HS-27A (cell line): ENCODE measurements at regions not wholly inside any gene's neighbourhood (a gene's known extent, or its start where the extent isn't known, plus 50 kb on each side); places are given as distances from the start of the nearest gene placed in this dataset.

Experiments
- DNase-seq: peaks from one replicate; pipeline ENCODE4 v3.0.0-alpha.2; 2012; ENCODE audit warnings: low read depth, missing footprints

DNA sequence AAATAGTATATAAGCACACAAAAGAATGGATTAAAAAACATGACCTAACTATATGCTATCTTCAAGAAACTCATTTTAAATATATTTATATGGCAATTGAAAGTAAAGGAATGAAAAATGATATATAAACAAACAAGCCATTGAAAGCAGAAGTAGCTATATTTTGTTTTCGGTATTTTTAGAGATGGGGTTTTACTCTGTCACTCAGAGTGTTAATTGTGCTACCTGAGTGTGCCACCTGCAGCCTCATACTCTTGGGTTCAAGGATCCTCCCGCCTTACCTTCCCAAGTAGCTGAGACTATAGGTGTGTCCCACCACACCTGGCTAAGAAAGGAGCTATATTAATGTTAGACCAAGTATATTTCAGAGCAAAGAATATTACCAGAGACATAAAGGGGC is 624.1 kb downstream of the BUD13 start:
- no peak for DNase-seq

DNA sequence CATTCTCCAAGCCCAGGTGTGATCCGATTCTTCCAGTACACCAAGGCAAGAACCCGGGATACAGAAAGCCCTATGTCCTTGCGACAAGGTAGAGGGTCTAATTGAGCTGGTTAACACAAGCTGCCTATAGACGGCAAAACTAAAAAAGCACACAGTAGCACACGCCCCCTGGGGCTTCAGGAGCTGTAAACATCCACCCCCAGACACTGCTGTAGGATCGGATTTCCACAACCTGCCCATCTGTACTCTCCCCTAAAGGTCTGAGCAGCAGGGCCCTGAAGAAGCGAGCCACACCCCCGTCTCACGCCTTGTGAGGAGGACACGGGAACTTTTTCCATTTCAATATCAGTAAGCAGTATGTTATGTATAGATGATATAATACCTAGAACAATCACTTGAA is 624.7 kb downstream of the BUD13 start:
- DNase-seq: no peak

DNA sequence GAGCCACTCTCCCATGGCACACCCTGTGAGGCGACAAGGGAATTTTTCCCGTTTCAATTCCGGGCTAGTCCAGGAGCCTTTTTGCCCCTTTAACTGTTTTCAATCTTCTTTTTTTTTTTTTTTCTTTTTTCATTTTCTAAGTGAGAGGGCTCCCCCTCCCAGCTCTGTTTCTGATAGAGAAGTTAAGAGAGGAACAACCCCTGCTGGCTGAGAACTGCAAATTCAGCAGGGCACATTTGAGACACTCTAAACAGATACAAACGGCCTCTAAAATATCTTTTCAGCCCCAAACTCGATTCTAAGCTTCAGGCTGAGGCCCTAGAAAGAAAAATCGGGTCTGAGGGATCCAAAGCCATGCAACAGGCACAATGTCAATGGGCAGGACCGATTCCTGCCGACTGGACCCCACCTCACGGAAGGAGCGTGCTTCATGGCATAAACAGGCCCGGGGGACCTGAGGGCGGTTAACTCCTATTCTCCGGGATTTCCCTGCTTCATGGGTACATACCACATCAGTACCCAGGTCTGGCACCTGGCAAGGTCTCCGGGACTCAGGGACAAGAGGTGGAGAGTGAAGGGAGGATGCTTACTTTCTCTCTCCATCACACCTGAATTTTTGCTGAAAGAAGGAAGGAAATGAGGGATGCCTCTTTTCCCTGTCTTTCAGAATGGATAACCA is 627.5 kb downstream of the BUD13 start:
- no peak for DNase-seq

DNA sequence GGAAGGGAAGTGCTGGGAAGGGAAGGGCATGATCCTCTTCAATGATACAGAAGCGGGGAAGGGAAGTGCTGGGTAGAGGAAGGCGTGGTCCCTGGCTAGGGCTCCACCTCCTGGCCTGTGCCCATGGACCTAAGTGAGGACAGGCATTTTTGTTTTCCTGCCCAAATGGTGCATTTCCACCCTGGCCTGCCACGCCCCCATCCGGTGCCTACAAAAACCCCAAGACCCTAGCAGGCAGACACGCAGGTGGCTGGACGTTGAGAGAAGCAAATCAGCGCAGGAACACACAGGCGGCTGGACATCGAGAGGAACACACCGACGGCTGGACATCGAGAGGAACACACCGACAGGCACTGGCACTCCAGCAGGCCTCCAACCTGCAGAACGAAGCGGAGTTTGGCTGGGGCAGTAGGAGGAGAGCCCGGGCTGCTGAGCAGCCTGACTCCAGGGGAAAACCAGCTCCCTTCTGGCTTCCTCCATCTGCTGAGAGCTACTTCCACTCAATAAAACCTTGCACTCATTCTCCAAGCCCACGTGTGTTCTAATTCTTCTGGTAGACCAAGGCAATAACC is 628.3 kb downstream of the BUD13 start:
- DNase-seq: no peak

DNA sequence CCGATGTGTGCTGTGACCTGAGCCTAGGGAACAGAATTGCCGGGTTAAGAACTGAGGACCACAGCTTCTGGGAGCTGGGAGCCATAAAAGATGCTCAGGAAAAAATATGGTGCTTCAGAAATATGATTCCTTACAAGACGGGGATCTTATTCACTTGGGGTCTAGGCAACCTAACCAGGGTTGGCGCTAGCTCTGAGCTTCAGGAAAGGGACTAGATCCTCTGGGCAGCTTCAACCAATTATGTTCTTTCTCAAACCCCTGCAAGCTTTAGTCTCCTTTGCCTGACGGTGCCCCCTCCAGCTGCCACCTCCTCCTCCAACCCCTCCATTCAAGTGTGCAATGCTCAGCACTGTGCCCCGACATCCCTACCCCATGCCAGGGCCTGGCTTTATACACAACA is 634.1 kb upstream of the CADM1 start:
- DNase-seq: no peak

DNA sequence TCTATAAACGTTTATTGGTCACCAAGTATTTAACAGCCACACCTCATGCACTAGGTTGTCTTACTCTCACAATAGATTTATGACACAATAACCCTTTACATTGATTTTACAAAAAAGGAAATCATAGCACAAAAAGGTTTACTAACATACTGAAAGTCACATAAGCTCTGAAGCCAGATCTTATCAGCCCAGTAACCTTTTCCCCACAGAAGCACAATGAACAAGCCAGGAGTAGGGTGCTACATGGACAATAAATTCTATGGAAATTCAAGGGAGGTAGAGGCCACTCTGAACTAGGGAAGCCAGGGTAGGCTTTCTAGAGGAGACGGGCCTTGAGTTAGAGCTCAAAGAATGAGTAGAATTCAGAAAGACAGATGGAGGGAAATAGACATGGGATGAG is 633.5 kb upstream of the CADM1 start:
- no peak for DNase-seq

DNA sequence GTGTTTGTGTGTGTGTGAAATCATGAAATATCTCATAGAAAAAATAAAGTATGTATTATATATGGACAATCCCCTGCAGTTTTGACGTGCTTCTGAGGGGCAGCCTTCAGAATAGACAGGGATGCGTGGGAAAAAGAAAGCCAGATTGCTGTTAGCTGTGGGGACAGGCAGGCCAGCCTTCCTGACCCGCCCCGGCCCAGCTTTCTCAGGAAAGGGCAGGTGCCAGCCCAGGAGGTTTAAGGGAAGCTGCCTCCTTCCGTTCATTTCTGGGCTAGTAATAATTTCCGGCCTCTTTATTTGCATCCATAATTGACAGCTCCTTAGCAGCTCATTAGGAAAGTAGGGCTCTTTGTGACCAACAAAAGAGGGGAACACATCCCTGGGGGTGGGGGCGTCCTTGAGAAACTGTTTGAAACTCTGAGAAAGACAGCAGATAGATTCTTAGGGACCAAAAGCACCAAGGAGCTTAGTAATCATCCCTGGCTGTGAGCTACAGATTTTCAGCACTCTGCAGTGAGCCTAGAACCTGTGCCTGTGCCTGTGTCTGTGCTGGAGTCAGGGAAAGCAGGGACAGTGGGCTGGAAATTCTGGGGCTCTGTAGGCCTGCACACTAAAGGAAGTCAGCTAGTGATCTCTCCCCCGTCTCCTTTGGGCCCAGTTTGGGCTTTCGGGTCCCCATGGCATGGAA is 632.9 kb upstream of the CADM1 start:
- DNase-seq: no peak

DNA sequence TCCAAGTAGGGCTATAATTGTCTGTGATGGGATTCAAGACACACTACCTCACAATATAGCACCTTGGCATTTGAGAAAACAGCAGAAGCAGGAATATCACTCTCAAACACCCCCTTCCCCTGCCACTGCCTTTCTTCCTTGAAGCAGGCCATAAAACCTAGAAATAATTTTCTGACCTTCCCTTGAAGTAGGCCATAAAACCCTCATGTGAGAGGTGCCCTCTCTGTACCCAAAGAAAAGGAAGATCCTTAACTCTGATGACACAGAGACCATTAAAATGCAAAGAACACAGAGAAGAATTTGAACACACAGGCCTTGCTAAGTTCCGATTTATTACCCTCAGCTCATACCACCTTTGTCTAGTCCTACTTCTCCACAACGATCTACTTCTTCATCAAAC is 631.7 kb upstream of the CADM1 start:
- DNase-seq: no peak

DNA sequence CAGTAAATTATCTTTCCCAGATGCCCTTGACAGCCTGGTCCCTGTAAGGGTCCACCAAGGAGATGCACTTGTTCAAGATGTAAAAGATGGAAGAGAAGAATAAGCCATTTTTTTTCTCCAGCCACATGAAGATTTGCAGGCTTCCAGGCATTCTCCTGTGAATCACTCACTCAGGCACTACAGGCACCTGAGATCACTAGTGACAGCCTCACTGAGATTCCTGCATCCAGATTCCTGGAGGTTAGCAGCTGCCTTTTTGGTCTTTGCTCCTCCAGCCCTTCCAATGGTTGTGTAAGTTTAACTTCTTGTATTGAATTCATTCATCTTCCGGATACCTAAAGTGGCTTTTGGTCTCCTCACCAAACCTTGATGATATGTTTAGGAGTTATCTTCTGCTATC is 630.2 kb upstream of the CADM1 start:
- DNase-seq: no peak

DNA sequence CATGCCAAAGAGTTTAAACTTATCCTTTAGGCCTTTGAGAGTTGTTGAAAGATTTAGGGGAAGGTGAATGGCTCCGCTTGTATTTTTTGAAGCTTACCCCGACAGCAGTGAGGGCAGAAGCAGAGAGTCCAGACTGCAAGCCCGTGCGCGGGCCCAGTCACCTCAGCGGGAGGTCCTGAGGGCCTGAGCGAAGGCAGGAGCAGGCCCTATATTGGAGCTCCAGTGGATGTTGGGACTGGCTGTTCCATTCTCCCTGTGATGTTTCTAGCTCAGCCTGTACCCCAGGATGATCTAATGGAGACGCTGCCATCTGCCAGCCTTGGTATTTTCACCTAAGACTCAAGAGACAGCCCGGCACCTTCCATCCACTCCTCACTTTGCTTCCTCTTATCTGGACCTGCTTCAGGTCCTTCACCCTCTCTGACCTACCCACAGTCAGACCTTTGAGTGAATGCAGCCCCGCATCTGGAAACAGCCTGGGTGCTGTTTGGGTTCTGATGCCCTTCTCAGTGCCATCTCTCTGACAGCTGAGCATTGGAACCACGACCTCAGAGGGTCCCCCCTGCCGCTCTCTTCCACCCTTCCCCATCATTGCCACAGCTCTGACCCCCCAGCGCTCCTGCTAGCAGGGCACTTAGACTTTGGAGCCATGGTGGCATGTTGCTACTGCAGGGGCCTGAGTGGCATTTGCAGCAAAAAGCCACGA is 628.2 kb upstream of the CADM1 start:
- no peak for DNase-seq

DNA sequence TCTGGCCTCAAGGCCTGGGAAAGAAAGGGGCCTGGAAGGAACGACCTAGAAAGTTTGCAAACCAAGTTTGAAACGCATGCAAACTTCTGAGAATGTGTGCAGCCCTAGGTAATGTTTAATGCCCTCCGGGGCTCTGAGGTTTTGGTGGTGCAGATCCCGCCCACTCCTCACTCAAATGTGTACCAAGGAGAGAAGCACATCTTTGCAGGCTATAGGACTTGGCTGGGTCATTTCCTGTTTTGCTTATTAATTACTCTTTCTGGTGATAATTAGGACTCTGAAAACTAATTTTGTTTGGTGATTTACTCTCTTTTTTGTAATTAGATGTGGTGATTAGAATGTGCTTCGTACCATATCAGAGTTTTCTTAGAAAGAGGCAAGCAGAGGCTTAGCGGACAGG is 625.9 kb upstream of the CADM1 start:
- no peak for DNase-seq

DNA sequence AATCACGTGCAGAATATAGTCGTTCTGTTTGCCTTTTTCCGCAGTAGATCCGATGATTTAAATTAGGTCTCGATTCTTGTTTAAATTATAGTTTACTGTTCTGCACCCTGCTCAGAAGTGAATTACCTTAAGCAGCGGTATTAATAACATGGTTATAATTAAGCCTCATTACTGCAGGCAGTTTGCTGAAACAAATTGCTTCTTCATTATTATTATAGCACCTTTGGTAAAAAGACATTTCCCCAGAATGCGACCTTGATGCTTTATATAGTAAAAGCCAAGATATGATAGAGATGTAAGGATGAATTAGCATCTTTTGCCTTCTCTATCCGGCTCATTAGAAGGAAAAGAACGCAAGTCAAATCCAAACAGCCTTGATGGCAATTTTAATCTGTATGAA is 625.2 kb upstream of the CADM1 start:
- no peak for DNase-seq

DNA sequence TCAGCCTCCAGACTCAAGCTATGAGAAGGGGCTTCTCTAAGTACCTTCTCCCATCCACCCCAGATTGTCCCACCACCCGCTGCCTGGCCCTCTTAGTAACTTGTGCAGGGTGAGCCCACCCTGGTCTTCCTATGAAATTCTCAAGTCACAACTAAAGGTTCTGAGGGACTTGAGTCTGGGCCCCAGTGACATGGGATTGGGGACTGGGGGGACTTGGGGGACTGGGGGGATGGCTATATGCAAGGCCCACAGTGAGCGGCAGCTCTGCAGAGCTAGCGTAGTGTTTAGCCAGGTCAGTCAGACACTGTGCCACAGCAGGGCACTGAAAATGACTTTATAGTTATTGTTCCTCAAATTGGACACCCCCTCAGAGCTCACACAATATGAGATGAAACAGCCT is 622.3 kb upstream of the CADM1 start:
- DNase-seq: no peak

DNA sequence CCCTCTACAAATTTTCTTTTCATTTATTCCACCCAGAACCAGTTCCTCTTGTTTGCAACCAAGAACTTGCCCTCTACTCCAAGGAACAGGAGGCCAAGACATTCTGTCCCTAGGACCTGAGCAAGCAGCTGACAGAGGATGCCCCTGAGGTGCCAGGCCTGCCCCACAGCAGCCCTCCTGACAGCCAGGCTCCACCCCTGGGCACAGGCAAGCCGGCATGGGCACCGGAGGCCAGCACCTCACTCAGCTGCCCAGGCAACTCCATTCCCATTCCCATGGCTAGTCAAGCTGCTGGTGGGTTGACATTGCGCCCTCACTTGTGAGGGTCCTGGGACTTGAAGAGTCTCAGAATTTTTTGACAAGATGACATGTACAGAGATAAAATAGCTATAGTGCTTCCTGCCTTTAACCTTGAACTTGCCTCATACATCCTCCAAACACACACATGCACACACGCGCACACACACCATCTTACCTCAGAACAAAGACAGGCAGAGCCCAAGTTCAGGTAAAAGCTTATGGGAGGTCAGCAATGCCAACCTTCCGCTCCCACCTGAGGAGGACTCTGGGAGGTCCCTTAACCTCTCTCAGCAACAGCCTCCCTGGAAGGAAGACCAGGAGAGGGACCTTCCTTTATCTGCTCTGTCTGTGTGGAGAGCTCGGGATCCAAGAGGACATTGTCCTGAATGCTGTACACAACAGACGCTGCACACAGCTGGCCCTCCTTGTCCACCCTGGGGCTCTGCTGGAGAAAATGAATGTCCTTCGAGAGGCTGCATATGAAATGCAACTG is 620.9 kb upstream of the CADM1 start:
- DNase-seq: no peak

DNA sequence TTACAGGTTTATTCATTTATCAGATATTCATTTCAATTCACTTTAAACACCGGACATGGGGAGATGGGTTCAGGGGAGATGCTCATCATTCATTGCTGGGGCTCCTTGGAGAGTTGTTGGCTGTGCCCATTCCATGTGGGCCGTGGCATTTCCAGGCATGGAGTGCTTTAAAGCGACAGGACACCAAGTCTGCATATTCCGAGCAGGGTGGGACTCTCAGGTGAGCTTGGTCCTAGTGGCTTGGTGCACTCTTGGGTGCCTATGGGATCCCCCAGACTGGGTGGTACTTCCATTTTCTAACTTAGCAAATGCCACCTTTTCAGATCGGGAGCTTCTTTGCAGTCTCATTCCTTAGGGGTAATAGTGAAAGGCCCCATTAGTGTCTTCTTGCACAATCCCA is 619.5 kb upstream of the CADM1 start:
- DNase-seq: no peak

DNA sequence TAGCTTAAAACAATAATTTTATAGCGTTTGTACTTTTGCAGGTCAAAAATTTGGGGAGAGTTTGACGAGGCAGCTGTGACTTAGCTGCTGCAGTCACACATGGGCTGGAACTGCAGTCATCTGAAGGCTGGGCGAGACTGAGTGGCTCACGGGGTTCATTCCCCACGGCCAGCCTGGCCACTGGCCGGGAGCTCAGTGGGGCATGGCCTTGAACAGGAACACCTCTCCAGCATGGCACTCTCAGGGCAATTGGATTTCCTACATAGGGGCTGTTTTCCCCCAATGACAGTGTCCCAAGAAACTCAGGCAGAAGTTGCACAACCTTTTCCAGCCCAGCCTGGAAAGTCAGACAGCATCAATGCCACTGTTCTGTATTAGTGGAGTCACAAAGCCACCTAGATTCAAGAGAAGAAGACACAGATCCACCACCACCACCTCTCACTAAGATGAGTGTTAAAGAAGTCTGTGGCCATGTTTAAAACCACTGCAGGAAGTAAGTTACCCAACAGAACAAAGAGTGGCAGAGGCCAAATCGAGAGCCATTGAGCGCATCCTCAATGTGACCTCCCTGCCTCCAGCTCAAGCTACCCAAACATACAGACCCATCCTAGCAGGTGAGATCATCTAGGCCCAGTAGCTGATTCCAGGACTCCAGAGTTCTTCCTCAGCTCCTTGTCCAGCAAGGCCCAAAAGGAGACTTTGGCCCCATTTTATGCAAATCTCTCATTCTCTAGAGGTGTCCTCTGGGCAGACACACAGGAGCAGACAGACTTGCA is 618.7 kb upstream of the CADM1 start:
- no peak for DNase-seq

DNA sequence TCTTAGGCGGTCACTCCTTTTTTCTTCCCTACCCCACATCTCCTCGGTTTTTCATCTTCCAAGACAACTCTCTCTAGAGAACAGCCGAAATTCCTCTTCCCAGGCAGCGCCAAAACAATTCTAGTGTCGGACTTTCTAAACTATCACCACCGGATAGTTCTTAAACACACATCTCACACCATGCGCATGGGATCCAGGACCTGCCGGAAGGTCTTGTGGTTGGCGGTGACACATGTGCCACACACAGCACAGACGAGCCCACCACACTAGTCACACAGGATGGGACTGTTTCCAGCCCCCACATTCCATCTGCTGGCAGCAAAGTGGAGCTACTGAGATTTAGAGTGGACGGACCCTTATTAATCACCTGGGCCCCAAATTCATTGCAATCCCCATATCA is 614.9 kb upstream of the CADM1 start:
- DNase-seq: no peak

DNA sequence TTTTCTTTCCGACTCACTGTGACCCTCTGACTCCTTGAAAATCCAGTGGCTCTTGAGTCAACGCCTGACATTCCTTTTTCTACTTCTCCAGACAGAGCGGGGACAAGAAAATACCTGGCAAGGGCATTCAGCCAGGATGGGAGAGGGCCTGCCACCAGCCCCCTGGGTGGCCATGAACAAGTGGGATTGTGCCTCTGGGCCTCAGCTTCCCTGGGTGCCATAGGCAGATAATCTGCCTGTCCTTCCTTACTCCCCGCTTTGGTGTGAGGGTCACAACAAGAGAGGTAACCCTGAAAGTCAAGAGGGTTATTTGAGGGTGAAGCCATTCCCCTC is 613.9 kb upstream of the CADM1 start:
- DNase-seq: no peak

DNA sequence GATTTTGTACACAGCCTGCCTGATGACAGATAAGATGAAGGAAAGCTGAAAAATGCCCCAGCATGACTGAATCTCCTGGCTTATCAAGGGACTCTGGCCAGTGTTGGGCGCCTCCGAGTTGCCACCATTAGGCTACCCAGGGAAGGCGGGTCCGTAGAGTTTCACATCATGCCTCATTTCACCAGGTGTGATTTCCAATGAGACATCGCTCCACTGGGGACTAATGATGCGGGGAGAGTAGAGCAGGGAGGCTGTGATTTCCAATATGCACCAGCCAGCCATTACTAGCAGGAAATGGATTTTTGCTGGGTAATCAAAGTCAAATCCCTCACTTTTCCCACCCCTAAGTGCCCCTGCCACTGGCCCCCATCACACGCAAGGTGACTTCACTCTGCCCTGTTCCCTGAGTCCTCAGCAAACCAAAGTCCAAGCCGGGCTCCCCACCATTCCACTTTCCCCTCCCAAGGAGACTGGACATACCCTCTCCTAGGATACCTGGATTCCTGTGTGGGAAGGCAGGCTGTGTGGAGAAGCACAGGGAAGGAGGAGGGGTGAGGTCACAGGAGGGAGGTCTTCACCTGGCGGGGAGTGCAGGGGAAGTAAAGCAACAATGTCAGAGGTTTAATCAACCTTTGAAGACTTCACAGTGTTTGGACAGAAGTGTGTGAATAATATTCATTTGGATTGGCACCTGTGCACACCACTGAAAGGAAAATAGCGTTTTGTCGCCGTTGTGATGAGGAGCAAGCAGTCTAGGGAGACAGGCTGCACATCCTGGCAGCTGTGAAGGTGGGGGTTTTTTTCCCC is 613.3 kb upstream of the CADM1 start:
- DNase-seq: no peak

DNA sequence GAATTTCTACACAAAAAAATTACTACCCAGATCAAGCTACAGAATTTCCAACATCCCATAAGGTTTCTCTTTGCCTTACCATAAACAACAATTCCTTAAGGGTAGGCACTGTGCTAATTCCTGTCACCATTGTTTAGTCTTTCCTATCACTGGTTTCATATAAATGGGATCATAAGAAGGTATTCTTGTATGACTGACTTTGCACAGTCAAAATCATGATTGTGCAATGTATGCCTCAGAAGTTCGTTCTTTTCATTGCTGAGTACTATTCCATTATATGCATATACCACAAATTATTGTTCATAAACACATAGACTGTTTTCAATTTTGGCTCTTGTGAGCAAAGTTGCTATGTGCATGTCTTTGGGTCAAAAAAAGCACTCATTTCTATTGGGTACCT is 611.6 kb upstream of the CADM1 start:
- no peak for DNase-seq

DNA sequence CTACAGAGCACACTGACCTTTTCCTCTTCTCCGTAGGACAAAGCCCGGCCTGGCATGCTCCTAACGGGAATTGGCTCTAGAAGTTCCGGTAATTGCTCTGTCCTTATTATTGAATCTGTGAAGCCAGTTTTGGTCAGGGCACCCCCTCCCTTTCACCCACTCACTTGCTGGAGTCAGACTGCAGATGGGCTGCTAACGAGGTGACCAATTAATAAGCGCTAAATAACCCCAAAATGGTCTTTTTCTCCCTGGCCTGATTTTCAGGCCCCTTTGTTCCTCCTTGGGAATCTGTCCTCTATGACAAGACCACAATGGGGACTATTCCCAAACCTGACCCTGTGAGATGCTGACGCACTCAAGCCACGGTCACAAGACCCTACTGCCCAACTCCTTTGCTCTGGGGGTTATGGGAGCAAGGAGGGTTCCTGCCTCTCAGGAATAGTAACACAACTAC is 610.0 kb upstream of the CADM1 start:
- no peak for DNase-seq
